ENCODE measurements at regions not wholly inside any gene's neighbourhood (a gene's known extent, or its start where the extent isn't known, plus 50 kb on each side); places are given as distances from the start of the nearest gene placed in this dataset.

DNA sequence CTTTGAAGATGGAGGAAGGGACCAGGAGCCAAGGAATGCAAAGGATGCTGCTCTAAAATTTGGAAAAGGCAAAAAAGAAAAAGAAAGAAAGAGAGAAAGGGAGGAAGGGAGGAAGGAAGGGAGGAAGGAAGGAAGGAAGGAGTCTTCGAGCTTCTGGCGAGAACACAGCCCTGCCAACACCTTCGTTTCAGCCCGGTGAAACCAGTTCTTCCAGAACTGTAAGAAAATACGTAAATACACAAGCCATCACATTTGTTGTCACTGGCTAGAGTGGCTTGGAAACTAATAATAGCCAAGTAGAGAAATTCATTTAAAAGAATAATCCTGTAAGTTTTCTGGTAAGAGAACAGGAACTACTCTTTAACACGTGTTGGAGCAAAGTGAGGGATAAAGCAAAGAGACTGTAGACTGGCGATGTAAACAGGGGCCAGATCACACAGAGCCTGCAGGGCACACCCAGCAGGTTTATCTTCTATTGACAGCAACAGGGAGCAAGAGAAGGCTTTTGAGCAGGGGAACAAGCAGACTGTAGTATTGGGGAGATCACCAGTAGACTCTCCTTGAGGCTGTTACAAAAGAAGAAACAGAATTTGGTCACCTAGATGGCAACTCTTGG is 188.7 kb upstream of the MPHOSPH6 start:
- H3K4me3 Mint-ChIP-seq: no peak overlapping the region
- no peak for ATAC-seq (replicated peaks in 1 of 2)
- no peak overlapping the region for H3K27ac Mint-ChIP-seq
- H3K4me1 Mint-ChIP-seq (ENCODE audit: low read depth): no peaks in the 10 kb centered on the region
- no peaks in the 10 kb centered on the region for H3K36me3 Mint-ChIP-seq (ENCODE audit: insufficient read depth in 2 of 2)
- H3K27me3 Mint-ChIP-seq (ENCODE audit: low read depth): peaks cover 6% of the 10 kb centered on the region
- H3K9me3 Mint-ChIP-seq: peaks cover 0 to 2% of the 10 kb centered on the region in 2 donors
- DNase-seq: no peak

GRCh38 chr16:82358161-82358560 is 188.1 kb upstream of the MPHOSPH6 start:
- no peak for ATAC-seq (replicated peaks in 1 of 2)
- H3K4me3 Mint-ChIP-seq: no peak overlapping the region
- H3K27me3 Mint-ChIP-seq (ENCODE audit: low read depth): peaks cover 6% of the 10 kb centered on the region
- no peak overlapping the region for H3K27ac Mint-ChIP-seq
- H3K9me3 Mint-ChIP-seq: peaks cover 0 to 2% of the 10 kb centered on the region in 2 donors
- no peaks in the 10 kb centered on the region for H3K36me3 Mint-ChIP-seq (ENCODE audit: insufficient read depth in 2 of 2)
- no peaks in the 10 kb centered on the region for H3K4me1 Mint-ChIP-seq (ENCODE audit: low read depth)
- DNase-seq: no peak

DNA sequence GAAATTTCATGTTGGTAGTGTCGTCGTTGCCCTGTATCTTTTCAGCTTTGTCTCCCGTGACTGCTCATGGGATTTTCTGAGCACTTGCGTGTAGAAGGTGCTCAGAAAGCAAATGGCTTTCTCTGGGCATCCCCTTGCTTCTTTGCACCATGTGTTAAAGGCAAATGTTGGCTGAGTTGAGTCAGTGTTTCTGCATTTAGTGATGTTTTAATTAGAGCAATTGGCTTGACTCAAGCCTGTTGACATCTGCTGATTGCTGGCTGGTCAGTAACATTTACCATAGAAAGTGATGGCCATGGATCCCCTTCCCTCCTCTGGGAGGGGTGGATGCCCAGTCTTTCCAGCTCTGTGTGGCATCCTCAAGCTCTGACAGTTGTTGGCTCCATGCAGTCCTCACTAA is 187.2 kb upstream of the MPHOSPH6 start:
- Mint-ChIP-seq H3K4me3 (no peak overlapping the region), H3K27ac (no peak overlapping the region), H3K27me3 (ENCODE audit: low read depth) (peaks cover 6% of the 10 kb centered on the region), H3K4me1 (ENCODE audit: low read depth) (no peaks in the 10 kb centered on the region), H3K36me3 (ENCODE audit: insufficient read depth in 2 of 2) (no peaks in the 10 kb centered on the region), H3K9me3 (peaks cover 0 to 2% of the 10 kb centered on the region in 2 donors)
- no peak for ATAC-seq (replicated peaks in 1 of 2)
- no peak for DNase-seq

DNA sequence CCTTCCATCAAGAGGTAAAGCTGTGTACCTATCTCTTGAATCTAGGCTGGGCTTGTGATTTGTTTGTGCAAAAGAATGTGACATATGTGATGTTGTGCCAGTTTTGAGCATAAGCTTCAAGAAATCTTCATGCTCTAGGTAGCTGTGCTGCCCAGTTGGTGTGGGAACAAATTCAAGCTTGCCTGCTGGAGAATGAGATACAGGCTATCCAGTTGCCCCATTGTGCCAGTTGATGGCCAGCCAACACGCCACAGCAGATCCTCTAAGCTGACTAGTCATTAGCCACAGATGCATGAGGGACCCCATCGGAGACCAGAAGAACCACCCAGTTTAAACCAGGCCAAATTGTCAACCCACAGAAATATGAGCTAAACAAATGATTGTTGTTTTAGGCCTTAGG is 180.5 kb upstream of the MPHOSPH6 start:
- no peak overlapping the region for H3K4me3 Mint-ChIP-seq
- H3K9me3 Mint-ChIP-seq: peaks cover 0 to 3% of the 10 kb centered on the region in 2 donors
- H3K4me1 Mint-ChIP-seq (ENCODE audit: low read depth): no peaks in the 10 kb centered on the region
- no peak overlapping the region for H3K27ac Mint-ChIP-seq
- H3K36me3 Mint-ChIP-seq (ENCODE audit: insufficient read depth in 2 of 2): no peaks in the 10 kb centered on the region
- H3K27me3 Mint-ChIP-seq (ENCODE audit: low read depth): no peaks in the 10 kb centered on the region
- DNase-seq: no peak
- ATAC-seq (replicated peaks in 1 of 2): no peak

DNA sequence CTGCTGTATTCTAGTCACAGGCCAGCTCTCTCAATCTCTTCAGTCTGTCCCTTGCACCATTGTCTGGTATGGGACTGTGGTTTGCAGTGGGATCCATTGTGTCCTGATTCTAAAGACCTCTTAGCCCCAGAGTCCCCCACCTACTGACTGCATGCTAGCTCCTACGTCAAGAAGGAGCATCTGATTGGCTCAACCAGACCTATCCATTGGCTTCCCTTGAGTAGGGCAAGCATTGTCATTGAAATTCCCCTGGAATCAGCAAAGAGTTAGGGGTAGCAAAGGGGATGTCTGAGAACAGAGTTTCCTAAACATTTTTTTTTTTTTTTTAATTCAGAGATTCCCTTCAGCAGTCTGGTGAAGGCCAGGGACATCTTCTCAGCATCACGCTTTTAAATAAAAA is 175.3 kb upstream of the MPHOSPH6 start:
- H3K4me3 Mint-ChIP-seq: no peak overlapping the region
- H3K9me3 Mint-ChIP-seq: no peaks in the 10 kb centered on the region
- no peaks in the 10 kb centered on the region for H3K27me3 Mint-ChIP-seq (ENCODE audit: low read depth)
- no peak overlapping the region for H3K27ac Mint-ChIP-seq
- ATAC-seq (replicated peaks in 1 of 2): no peak
- no peaks in the 10 kb centered on the region for H3K36me3 Mint-ChIP-seq (ENCODE audit: insufficient read depth in 2 of 2)
- H3K4me1 Mint-ChIP-seq (ENCODE audit: low read depth): no peaks in the 10 kb centered on the region
- no peak for DNase-seq

GRCh38 chr16:82344157-82344556 is 174.1 kb upstream of the MPHOSPH6 start:
- Mint-ChIP-seq H3K4me3 (no peak overlapping the region), H3K9me3 (no peaks in the 10 kb centered on the region), H3K27ac (no peak overlapping the region), H3K36me3 (ENCODE audit: insufficient read depth in 2 of 2) (no peaks in the 10 kb centered on the region), H3K4me1 (ENCODE audit: low read depth) (no peaks in the 10 kb centered on the region), H3K27me3 (ENCODE audit: low read depth) (no peaks in the 10 kb centered on the region)
- ATAC-seq (replicated peaks in 1 of 2): no peak
- no peak for DNase-seq

GRCh38 chr16:82341146-82341669 is 171.2 kb upstream of the MPHOSPH6 start:
- H3K9me3 Mint-ChIP-seq: no peaks in the 10 kb centered on the region
- ATAC-seq (replicated peaks in 1 of 2): no peak
- H3K4me3 Mint-ChIP-seq: no peak overlapping the region
- H3K27ac Mint-ChIP-seq: no peak overlapping the region
- no peaks in the 10 kb centered on the region for H3K36me3 Mint-ChIP-seq (ENCODE audit: insufficient read depth in 2 of 2)
- DNase-seq: no peak
- no peaks in the 10 kb centered on the region for H3K4me1 Mint-ChIP-seq (ENCODE audit: low read depth)
- H3K27me3 Mint-ChIP-seq (ENCODE audit: low read depth): peaks cover 2% of the 10 kb centered on the region

GRCh38 chr16:82340531-82340930 is 170.5 kb upstream of the MPHOSPH6 start:
- Mint-ChIP-seq H3K27me3 (ENCODE audit: low read depth) (peaks cover 8% of the 10 kb centered on the region), H3K4me3 (no peak overlapping the region), H3K36me3 (ENCODE audit: insufficient read depth in 2 of 2) (no peaks in the 10 kb centered on the region), H3K9me3 (no peaks in the 10 kb centered on the region), H3K4me1 (ENCODE audit: low read depth) (no peaks in the 10 kb centered on the region), H3K27ac (no peak overlapping the region)
- no peak for ATAC-seq (replicated peaks in 1 of 2)
- DNase-seq: no peak

DNA sequence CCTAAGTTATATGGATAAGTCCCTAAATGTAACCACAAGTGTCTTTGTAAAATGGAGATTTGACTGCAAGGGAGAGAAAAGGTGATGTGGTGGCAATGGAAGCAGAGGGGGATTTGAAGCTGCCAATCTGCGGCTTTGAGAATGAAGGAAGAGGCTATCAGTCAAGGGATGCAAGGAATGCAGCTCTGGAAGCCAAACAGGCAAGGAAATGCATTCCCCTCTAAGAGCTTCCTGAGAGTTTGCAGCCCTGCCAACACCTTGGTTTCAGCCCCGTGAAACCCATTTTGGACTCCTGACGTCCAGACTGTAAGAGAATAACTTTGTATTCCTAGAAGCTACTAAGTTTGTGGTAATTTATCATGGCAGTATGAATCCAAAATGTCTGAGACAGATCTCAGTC is 167.3 kb upstream of the MPHOSPH6 start:
- Mint-ChIP-seq H3K36me3 (ENCODE audit: insufficient read depth in 2 of 2) (no peaks in the 10 kb centered on the region), H3K4me3 (no peak overlapping the region), H3K27ac (no peak overlapping the region), H3K9me3 (peaks cover 0 to 2% of the 10 kb centered on the region in 2 donors), H3K4me1 (ENCODE audit: low read depth) (no peaks in the 10 kb centered on the region), H3K27me3 (ENCODE audit: low read depth) (peaks cover 11% of the 10 kb centered on the region)
- DNase-seq (no peak), ATAC-seq (replicated peaks in 1 of 2) (no peak)

GRCh38 chr16:82331974-82332750 is 162.1 kb upstream of the MPHOSPH6 start:
- H3K27ac Mint-ChIP-seq: no peak overlapping the region
- ATAC-seq (replicated peaks in 1 of 2): no peak
- H3K36me3 Mint-ChIP-seq (ENCODE audit: insufficient read depth in 2 of 2): no peaks in the 10 kb centered on the region
- H3K27me3 Mint-ChIP-seq (ENCODE audit: low read depth): peaks cover 11% of the 10 kb centered on the region
- H3K9me3 Mint-ChIP-seq: peaks cover 0 to 2% of the 10 kb centered on the region in 2 donors
- H3K4me3 Mint-ChIP-seq: no peak overlapping the region
- H3K4me1 Mint-ChIP-seq (ENCODE audit: low read depth): no peaks in the 10 kb centered on the region
- no peak for DNase-seq

GRCh38 chr16:82331397-82331796 is 161.4 kb upstream of the MPHOSPH6 start:
- H3K27ac Mint-ChIP-seq: no peak overlapping the region
- no peaks in the 10 kb centered on the region for H3K4me1 Mint-ChIP-seq (ENCODE audit: low read depth)
- no peak overlapping the region for H3K4me3 Mint-ChIP-seq
- no peak for ATAC-seq (replicated peaks in 1 of 2)
- peaks cover 11% of the 10 kb centered on the region for H3K27me3 Mint-ChIP-seq (ENCODE audit: low read depth)
- H3K9me3 Mint-ChIP-seq: peaks cover 2% of the 10 kb centered on the region in 2 donors
- no peak for DNase-seq
- H3K36me3 Mint-ChIP-seq (ENCODE audit: insufficient read depth in 2 of 2): no peaks in the 10 kb centered on the region

GRCh38 chr16:82329504-82330192 is 159.6 kb upstream of the MPHOSPH6 start:
- no peak overlapping the region for H3K4me3 Mint-ChIP-seq
- H3K27me3 Mint-ChIP-seq (ENCODE audit: low read depth): no peaks in the 10 kb centered on the region
- peaks cover 0 to 2% of the 10 kb centered on the region in 2 donors for H3K9me3 Mint-ChIP-seq
- DNase-seq: no peak
- no peak overlapping the region for H3K27ac Mint-ChIP-seq
- no peaks in the 10 kb centered on the region for H3K4me1 Mint-ChIP-seq (ENCODE audit: low read depth)
- ATAC-seq (replicated peaks in 1 of 2): no peak
- no peaks in the 10 kb centered on the region for H3K36me3 Mint-ChIP-seq (ENCODE audit: insufficient read depth in 2 of 2)

GRCh38 chr16:82328881-82329469 is 159.0 kb upstream of the MPHOSPH6 start:
- Mint-ChIP-seq H3K9me3 (peaks cover 4 to 8% of the 10 kb centered on the region in 2 donors), H3K36me3 (ENCODE audit: insufficient read depth in 2 of 2) (peaks cover 2 to 3% of the 10 kb centered on the region in 2 donors), H3K4me3 (no peak overlapping the region), H3K4me1 (ENCODE audit: low read depth) (no peaks in the 10 kb centered on the region), H3K27ac (no peak overlapping the region), H3K27me3 (ENCODE audit: low read depth) (no peaks in the 10 kb centered on the region)
- ATAC-seq (replicated peaks in 1 of 2) (no peak), DNase-seq (no peak)

Measured in activated T-cell treated with anti-CD3 and anti-CD28 coated beads, Interleukin-2, amount 50 U/mL, for 72 hours (primary cell).